GM18873 (cell line): ENCODE measurements at regions not wholly inside any gene's neighbourhood (a gene's known extent, or its start where the extent isn't known, plus 50 kb on each side); places are given as distances from the start of the nearest gene placed in this dataset.
"Not testable (repeated sequence)": the region's sequence is repeated elsewhere in the genome, so short reads cannot be mapped to it uniquely, and the experiment has no call there.

Experiments used
- ATAC-seq: cut with Tn5 transposase; IDR thresholded peaks from one replicate; pipeline ENCODE4 v1.9.1; 2021; ENCODE audit warnings: mild to moderate bottlenecking, moderate library complexity, moderate number of reproducible peaks; ENCODE audit not compliant: unreplicated experiment, low FRiP score

GRCh38 chr12:68422159-68422558 is 90.0 kb upstream of the MDM1 start:
- no peak for ATAC-seq

DNA sequence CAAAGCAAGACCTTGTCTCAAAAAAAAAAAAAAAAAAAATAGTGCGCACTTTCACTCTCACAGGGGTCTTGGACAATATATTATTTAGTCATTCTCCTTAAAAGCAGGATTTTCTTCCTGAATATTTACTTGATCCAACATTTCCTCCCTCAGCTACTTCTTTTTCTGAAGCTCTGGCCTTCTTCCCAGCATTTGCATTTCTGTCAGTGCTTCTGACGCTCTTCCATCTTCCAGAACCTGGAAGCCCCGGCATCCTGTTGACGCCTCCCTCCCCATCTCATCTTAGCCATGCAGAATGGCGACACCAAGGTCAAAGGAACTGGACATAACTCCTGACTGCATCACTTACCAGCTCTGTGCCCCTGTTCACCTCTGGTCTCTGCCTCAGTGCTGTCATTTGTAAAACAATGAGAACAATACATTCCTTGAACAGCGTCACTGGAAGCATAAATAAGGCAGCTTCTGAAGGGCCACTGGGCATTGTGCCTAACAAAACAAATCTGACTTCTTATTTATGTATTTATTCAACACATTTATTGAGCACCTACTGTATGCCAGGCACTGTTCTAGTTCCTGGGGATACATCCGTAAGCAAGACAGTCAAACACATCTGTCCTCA is 90.9 kb upstream of the MDM1 start:
- no peak for ATAC-seq

DNA sequence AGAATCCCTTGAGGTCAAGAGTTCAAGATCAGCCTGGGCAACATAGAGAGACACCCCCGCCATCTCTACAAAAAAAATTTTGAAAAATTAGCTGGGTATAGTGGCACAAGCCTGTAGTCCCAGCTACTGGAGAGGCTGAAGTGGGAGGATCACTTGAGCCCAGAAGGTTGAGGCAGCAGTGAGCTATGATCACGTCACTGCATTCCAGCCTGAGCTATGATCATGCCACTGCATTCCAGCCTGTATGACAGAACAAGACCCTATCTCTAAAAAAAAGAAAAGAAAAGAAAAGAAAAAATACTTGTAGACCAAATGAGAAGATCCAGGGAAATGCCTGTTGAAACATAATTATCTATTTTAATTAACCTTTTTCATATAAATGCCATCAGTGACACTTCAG is 93.8 kb upstream of the MDM1 start:
- no peak for ATAC-seq

GRCh38 chr12:68428211-68428610 is 96.0 kb upstream of the MDM1 start:
- ATAC-seq = no peak

- ATAC-seq = no peak
Measured at GRCh38 chr12:68428724-68429501, 96.8 kb upstream of the MDM1 start.

GRCh38 chr12:68429696-68430095 is 97.5 kb upstream of the MDM1 start:
- no peak for ATAC-seq

GRCh38 chr12:68431786-68432185 is 99.6 kb upstream of the MDM1 start:
- ATAC-seq = no peak

DNA sequence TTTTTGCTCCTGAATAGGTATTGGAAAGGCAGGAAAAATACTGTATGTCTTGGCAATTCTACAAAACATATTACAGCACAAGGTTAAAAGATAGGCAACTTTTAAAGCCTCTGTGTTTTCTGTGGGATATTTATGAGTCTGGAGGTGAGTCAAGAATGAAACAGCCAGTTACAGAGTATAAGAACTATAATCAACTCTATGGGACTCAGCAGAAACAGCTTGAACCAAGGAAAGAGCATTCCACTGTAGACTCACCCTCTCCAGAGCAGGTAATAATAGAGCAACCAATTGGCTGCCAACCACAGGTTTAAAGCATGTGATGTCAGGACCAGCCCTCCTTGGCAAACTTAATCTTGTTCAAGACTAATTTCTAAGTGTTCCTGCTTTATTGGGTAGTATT is 100.5 kb upstream of the MDM1 start:
- ATAC-seq = no peak

DNA sequence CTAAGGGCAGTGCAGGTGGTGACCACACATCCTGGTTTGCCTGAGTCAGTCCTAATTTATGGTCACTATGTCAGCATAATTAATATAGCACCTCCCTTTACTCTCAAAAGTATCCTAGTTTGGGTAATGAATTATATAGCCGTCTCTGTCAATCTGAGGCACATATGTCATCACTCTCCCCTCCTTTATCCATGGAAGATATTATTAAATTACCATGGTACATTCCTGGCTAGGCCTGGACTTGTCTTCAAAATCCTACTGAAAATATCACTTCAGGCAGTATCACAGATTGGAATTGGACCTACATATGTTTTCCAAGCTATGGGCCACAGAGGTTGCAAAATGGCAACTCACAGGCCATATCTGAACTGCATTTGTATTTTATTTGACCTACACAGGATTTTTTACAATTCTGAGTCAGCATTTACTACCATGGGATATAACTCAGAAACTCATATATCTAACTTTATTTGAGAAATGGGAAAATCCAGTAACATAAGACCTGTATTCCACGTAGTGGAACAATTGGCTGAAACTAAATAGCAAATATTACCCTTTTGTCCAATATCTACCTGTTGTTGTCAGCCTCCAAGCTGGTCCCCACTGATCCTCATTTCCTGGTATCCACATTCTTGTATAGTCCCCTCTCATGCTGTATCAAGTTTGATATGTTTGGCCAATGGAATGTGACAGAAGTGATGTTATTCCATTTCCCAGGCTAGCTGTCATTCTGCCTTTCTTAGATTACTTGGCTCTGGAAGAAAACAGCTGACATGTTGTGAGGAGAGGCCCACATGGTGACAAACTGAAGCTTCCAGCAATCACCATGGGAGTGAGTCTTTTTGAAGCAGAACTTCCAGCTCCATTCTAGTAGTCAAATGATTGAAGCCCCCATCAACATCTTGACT is 102.5 kb upstream of the MDM1 start:
- ATAC-seq = no peak

- no peak for ATAC-seq
Measured at GRCh38 chr12:68435299-68435637, 103.1 kb upstream of the MDM1 start.

GRCh38 chr12:68435816-68436215 is 103.7 kb upstream of the MDM1 start:
- no peak for ATAC-seq

DNA sequence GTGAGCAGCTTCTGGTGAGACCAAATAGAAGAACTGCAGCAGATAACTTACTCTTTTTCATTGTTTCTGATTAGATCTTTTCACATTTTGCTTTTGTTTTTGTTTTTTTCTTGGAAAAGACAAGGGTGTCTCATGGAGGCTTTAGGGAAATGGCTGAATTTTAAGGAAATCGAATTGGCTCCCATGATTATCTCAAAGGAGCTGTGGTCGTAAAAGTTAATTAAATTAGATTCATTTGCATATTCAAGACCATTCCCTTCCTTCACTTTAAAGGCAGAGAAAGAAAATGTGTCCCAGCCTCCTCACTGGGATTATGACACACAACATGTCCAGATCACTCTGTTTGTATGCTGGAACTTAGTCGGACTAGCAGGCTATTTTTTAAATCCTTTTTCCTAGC is 106.4 kb upstream of the MDM1 start:
- no peak for ATAC-seq

DNA sequence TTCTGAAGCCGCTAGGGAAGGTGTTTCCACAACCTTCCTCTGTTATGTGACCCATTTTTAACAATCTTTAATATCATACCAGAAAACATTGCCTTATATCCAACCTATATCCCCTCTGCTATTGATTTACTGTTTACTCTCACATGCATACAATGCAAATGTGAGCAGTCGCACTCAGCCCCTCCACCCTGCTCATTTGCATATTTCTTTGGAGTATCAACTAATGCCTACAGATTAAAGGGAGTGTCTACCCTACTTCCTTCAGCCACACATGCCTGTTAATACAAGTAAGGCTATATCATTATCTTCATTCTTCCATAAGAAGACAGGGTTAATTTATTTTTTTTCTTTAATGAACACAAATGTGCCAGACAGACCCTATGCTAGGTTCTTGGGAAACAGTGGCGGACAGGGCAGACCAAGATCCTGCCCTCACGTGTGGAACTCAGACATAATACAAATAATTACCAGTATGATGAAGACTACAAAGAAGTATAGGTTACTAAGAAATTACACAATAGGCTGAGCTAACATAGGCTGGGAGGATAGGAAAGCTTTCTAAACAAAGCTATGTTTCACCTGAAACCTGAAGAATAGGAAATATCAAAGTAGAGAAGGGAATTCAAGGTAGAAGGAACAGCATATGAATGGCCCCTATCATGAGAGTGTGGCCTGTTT is 107.3 kb upstream of the MDM1 start:
- no peak for ATAC-seq

GRCh38 chr12:68440068-68440581 is 108.0 kb upstream of the MDM1 start:
- no peak for ATAC-seq

DNA sequence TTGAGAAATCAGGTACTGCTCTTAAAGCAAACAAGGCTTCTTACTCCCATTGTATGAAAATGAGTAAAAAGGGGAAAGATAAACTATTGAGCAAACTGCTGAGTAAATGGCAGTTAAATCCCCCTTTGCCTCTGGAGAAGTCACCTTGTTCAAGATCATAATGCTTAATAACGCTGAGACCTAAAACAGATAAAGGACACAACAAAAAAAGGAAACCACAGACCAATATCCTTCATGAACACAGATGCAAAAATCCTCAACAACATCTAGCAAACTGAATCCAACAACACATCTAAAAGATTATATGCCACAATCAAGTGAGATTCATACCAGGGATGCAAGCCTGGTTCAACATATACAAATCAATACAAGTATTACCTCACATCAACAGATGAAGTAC is 109.0 kb upstream of the MDM1 start:
- no peak for ATAC-seq

DNA sequence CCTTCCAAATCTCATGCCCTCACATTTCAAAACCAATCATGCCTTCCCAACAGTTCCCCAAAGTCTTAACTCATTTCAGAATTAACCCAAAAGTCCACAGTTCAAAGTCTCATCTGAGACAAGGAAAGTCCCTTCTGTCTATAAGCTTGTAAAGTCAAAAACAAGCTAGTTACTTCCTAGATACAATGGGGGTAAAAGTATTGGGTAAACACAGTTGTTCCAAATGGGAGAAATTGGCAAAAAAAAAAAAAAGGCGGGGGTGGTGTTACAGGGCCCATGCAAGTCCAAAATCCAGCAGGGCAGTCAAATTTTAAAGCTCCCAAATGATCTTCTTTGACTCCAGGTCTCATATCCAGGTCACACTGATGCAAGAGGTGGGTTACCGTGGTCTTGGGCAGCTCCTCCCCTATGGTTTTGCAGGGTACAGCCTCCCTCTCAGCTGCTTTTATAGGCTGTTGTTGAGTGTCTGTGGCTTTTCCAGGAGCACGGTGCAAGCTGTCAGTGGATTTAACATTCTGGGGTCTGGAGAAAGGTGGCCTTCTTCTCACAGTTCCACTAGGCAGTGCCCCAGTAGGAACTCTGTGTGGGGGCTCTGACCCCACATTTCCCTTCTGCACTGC is 110.3 kb upstream of the MDM1 start:
- ATAC-seq = not testable (repeated sequence)

DNA sequence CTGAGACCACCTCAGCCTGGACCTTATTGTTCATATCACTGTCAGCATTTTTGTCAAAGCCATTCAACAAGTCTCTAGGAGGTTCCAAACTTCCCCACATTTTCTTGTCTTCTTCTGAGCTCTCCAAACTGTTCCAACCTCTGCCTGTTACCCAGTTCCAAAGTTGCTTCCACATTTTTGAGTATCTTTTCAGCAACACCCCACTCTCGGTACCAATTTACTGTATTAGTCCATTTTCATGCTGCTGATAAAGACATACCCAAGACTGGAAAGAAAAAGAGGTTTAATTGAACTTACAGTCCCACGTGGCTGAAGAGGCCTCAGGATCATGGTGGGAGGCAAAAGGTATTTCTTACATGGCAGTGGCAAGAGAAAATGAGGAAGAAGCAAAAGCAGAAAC is 111.5 kb upstream of the MDM1 start:
- not testable (repeated sequence) for ATAC-seq

DNA sequence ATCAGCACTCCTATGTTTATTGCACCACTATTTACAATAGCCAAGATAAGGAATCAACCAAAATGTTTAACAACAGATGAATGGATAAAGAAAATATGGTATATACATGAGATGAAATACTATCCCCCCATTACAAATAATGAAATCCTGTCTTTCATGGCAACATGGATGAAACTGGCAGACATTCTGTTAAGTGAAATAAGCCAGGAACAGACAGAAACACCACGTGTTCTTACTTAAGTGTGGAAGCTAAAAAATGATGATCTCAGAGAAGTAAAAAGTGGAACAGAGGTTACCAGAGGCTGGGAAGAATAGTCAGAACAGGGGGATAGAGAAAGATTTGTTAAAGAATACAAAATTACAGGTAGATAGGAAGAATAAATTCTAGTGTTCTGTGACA is 113.7 kb upstream of the MDM1 start:
- ATAC-seq = no peak

DNA sequence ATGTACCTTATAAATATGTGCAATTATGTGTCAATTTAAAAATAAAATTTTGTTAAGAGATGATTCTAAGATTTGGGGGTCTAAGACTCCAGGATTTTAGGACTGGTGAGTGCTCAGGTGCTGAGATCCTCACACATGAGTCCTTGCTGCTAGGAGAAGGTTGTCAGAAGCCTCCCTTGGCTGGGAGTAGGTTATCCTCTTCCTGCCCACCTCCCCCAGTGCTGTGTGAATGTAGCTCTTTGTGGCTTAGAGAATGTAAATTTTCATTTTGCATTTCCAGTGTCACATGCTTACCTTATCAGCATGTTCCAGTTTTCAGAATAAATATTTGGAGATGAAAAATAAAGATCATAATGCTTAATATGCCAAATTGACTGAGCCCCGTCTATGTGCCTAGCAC is 114.2 kb upstream of the MDM1 start:
- ATAC-seq = no peak
